HG03469 (cell line): ENCODE measurements at regions not wholly inside any gene's neighbourhood (a gene's known extent, or its start where the extent isn't known, plus 50 kb on each side); places are given as distances from the start of the nearest gene placed in this dataset.

Experiments
- ATAC-seq: cut with Tn5 transposase; IDR thresholded peaks from one replicate; pipeline ENCODE4 v1.9.1; 2021; ENCODE audit warnings: mild to moderate bottlenecking, moderate library complexity, moderate number of reproducible peaks; ENCODE audit not compliant: unreplicated experiment

DNA sequence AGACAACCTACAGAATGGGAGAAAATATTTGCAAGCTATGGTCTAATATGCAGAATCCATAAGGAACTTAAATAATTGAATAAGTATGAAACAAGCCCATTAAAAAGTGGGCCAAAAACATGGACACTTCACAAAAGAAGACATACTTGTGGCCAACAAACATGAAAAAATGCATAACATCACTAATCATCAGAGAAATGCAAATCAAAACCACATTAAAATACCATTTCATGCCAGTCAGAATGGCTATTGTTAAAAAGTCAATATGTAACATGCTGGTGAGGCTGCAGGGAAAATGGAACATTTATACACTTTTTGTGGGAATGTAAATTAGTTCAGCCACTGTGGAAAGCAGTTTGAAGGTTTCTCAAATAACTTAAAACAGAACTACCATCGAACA, 945.4 kb upstream of the FLRT2 start:
- no peak for ATAC-seq

GRCh38 chr14:84591827-84592445, 938.0 kb upstream of the FLRT2 start:
- ATAC-seq, result no peak

- no peak for ATAC-seq
Measured at GRCh38 chr14:84592770-84593169, 937.2 kb upstream of the FLRT2 start.

GRCh38 chr14:84610086-84610485, 919.9 kb upstream of the FLRT2 start:
- ATAC-seq, result no peak

DNA sequence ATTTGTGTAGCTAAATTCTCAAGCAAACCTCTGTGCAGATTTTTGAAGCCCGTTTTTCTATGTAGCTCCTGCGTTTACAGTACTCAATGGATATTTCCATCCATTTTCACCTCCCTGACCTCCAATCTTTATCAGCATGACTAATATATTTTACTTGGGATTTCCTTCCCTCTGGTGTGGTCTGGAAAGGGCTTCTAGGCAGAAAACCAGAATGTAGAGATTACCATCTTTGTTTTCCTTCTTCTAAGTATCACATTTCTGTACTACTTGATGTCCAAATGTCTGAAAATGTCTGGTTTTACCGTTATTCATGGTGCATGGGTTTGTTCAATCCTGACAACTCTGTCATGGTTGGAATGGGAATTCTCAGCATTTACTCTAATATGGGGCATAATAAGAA, 907.6 kb upstream of the FLRT2 start:
- no peak for ATAC-seq

- ATAC-seq, result no peak
Measured at GRCh38 chr14:84643446-84643845, 886.5 kb upstream of the FLRT2 start.

DNA sequence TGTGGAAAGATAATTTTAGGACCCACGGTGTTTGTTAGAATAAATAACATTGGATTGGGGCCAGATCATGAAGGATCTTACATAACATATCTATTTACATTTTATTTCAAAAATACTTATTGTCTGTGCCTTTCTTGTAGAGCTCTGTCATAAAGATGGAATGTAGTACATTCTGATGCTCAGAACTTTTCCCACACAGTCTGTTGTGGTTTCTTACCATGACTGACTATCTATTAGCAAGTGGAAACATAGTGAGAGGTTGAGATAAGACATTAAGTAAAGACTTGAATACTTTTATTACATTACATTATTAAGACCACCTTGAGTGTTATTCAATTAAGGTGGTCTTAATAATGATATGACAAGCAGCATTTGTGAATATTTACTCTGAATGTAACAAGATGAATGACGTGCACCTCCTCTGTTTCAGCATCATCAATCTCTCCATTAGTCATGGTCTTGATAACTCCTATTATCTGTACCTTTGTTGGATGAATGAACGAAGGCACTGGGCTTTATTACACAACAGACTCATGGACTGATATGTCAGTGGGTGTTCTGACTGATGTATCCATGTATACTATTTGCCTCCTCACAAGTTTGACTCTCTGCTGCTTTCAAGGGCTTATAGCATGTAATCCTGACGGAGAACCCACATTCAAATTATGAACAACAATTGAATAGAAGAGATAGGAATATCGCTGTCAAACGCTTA, 883.0 kb upstream of the FLRT2 start:
- ATAC-seq, result no peak

- no peak for ATAC-seq
Measured at GRCh38 chr14:84655014-84655413, 874.9 kb upstream of the FLRT2 start.

DNA sequence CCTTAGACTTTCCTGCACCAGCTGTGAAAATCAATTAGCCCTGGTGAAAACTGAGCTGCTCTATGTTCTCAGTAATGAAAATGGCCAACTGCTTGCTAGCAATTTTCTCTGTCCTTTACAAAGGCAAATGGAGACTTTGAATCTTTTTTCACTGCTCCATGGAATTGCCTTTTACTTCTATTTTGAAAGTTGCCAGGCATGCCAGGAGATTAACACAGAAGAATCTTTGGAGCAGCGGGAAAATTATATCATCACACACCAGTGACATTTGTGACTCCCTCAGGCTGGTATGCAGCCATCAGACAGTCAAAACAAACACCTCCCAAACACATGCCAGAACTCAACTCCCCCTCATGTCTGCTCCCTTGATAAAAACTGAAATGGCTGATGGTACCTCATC, 872.0 kb upstream of the FLRT2 start:
- ATAC-seq, result no peak

DNA sequence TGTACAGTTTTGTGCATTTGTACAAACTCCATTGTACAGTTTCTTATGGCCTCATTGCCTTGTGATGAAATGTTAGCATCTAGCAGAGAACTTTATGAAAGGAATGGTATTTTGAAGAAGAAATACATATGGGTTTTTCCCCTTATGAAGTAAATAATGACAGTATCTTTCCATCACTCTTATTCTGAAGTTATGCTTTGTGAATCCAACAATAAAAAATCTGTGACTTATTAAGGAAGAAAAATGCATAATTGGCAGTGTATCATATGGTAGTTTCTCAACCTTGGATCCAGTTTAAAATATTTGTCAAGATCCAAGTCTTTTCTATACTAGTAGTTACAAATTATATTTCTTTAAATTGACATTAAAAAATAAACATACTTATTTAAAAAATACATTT, 859.1 kb upstream of the FLRT2 start:
- ATAC-seq, result no peak

DNA sequence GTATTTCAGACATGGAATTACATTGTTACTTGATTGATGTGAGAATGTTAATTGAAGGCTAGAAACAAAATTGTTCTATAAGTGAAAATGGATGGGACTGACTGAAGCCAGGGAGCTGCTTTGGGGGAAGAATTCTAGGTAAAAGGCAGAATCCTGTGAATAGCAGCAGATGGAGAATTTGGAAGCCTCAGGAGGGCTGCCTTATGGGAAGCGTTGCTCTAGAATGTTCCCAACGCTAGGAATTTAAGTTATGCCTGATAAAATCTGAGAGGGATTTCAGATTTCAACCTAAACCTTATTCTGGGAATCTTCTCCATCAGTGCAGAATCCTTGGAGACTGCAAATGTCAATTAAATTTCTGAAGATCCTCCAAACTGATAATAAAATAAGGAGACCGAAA, 858.2 kb upstream of the FLRT2 start:
- ATAC-seq, result no peak

- no peak for ATAC-seq
Measured at GRCh38 chr14:84674636-84675035, 855.3 kb upstream of the FLRT2 start.

DNA sequence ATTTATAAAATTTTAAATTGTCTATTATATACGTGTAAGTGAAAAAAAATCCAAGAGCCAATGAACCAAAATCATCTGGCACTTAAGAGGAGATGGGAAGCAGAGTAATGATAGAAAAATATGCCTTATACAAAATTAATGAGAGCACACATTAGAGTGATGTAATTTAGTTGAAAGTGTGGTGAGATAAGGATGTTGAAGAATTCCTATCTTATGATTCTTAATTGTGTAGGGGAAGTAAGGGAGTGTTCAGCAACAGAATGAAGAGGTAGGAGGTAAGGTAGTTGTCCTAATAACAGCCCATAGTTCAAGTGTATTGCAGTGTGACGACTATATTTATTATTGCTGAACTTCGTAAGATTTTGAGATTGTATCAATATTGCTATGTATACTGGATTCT, 843.4 kb upstream of the FLRT2 start:
- no peak for ATAC-seq

DNA sequence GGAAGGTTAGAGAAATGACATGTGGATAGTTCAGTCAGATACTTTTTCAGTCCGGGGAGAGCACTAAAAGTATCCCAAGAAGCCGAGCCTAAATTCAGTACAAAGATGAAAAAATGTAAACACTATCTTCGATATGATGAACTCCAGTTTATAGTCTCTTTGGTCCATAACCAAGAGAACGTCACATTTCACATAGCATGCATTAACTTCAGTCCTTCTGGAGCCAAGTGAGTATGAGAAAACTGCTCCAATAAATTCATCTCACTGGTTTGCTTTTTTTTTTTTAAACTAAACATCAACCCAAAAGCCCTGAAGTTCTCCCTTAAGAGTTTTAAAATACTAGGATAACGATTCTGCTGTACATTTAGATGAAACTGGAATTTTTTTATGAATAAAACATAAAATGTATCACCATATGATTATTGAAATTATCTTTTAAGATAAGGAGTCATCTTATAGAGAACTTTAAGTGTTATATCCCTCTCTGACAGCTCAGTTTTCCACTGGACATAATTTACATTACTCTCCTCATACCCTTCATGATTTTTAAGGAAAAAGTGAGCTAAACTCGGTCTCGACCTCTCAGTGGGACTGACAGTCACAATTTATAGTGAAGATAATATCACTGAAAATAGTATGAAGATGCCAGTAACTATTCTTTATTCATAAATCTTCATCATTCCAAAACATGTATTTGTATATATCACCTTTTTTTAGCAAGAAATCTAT, 841.5 kb upstream of the FLRT2 start:
- no peak for ATAC-seq

- ATAC-seq, result no peak
Measured at GRCh38 chr14:84694161-84694560, 835.8 kb upstream of the FLRT2 start.

DNA sequence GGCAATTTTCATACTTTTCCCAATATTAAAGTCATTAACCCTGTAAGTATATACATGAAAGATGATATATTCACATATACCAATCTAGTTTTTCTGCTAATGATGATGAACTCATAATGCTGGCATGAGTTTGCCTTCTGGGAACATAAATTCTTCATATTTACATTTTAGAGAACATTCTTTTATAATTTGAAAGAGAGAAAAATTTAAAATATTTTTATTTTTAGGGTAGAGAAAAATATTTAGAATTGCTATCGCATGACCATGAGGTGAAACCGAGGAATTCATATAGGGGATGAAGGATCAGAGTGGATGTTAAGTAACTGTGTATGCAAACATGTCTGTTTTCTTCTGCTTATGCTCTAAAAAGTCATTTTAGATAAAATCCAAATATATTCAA, 825.3 kb upstream of the FLRT2 start:
- no peak for ATAC-seq

GRCh38 chr14:84707830-84708229, 822.1 kb upstream of the FLRT2 start:
- ATAC-seq, result no peak

DNA sequence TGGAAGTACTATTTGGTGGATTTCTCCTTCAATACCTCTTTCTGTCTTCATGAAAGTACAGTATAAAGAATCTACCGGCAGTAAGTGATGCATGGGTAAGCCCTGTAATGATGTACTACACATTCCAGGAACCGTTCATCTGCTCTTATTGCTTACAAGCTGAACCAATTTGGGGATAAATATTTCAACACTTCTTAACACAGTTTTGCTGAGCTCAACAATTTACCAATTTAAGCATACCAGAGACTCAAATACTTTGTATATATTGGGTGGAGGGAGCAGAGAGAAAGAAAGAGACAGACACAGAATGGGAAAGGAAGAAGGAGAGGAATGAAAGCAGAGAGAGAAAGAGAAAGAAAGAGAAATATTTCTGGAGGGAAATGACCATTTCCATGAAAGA, 821.1 kb upstream of the FLRT2 start:
- no peak for ATAC-seq

- ATAC-seq, result no peak
Measured at GRCh38 chr14:84726471-84726870, 803.5 kb upstream of the FLRT2 start.

DNA sequence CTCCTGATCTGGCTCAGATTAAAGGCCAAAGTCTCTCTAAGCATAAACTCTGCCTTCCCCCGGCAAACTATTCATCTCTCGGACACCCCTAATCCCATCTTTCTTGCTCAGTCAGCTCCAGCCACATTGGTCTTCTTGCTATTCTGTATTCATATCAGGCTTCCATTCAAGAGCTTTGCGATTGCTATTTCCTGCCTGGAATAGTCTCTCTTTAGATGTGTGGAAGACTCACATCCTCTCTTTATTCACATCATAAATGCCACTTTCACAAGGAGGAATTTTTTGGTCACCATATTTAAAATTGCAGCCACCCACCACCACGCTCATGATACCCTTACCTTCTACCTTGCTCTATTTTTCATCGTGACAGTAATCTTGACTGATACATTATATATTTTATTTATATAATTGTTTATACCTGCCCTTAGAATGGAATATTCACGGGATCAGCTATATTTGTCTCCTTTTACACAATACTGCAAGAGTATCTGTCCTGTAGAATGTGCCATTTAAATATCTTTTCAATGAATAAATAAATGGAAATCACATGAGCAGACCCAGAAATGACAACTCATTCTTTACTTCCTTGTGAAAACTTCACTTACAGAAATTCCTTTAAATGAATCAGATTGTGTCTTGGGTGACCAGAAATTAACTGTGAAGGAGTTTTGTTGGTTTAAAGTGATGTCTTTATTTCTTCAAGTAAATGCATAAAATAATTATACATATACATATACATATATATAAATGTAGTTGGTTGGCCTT, 780.6 kb upstream of the FLRT2 start:
- no peak for ATAC-seq

DNA sequence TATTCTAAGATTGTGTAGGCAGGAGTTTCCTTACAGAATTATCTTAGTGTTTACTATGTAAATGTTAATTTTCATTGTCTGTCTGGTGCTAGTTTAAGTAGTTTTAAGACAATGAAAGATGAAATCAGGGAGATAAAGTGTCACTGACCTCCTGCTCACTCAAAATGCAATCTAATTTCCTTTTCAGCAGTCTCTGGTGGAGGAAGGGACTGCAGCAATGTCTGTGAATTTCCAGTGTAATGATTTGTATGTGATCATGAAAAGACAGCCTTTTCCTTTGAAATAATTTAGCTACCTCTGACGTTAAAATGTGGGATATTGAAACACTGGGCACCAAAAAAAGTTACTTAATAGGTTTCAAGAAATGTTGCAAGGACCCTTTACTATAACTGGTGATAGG, 779.7 kb upstream of the FLRT2 start:
- no peak for ATAC-seq
